GM12878 (cell line): ENCODE measurements at regions not wholly inside any gene's neighbourhood (a gene's known extent, or its start where the extent isn't known, plus 50 kb on each side); places are given as distances from the start of the nearest gene placed in this dataset.

ENCODE experiments used
- BMI1 ChIP-seq: fragments of 450-650 bp; IDR thresholded peaks from 2 replicates; pipeline ENCODE4 v1.6.1; 2016; ENCODE audit warnings: mild to moderate bottlenecking, moderate library complexity, borderline replicate concordance
- CHD2 ChIP-seq: IDR thresholded peaks from 2 replicates; pipeline ENCODE4 v1.6.1; 2011; ENCODE audit warnings: low read depth, low read length, improper control_type of control experiment, borderline replicate concordance
- EP300 ChIP-seq, 2 experiments: fragments of 150-350 bp in 1 of 2; IDR thresholded peaks; 2 replicates each; pipeline ENCODE4 v1.6.1; 2011 to 2012; ENCODE audit warnings: low read depth in 2 of 2, low read length in 2 of 2, borderline replicate concordance in 1 of 2, improper control_type of control experiment in 1 of 2, inconsistent platforms in 1 of 2; ENCODE audit not compliant: control insufficient read depth in 1 of 2
- FOS ChIP-seq: IDR thresholded peaks from 3 replicates; pipeline ENCODE4 v1.6.1; 2011; ENCODE audit warnings: borderline replicate concordance; ENCODE audit not compliant: insufficient read length; ENCODE audit errors: extremely low read depth
- IKZF1 ChIP-seq: fragments of 450-650 bp; conservative IDR thresholded peaks from 2 replicates; pipeline ENCODE4 v1.6.1; 2017; ENCODE audit warnings: antibody characterized with exemption, mild to moderate bottlenecking
- IKZF2 ChIP-seq, 2 experiments: fragments of 450-650 bp; IDR thresholded peaks; 2 replicates each; pipeline ENCODE4 v1.6.1; 2017; ENCODE audit warnings: mild to moderate bottlenecking in 2 of 2, moderate library complexity in 2 of 2
- MTA3 ChIP-seq: IDR thresholded peaks from 2 replicates; pipeline ENCODE4 v1.6.1; 2012; ENCODE audit warnings: low read length, inconsistent platforms, borderline replicate concordance
- RB1 ChIP-seq: fragments of 450-650 bp; formaldehyde crosslinking; IDR thresholded peaks from 2 replicates; pipeline ENCODE4 v1.6.1; 2017; ENCODE audit warnings: mild to moderate bottlenecking, borderline replicate concordance
- SPI1 ChIP-seq: IDR thresholded peaks from 2 replicates; pipeline ENCODE4 v1.6.1; 2011; ENCODE audit warnings: low read depth, mild to moderate bottlenecking, low read length, moderate library complexity, borderline replicate concordance; ENCODE audit not compliant: insufficient read depth
- YY1 ChIP-seq: IDR thresholded peaks from 2 replicates; pipeline ENCODE4 v1.6.1; 2011; ENCODE audit warnings: low read depth, mild to moderate bottlenecking, low read length
- ZSCAN29 ChIP-seq: fragments of 450-650 bp; IDR thresholded peaks from 2 replicates; pipeline ENCODE4 v1.6.1; 2017; ENCODE audit warnings: mild to moderate bottlenecking, moderate library complexity
- TF ChIP-seq, protein P1 (sequence below): fragments of 450-650 bp; IDR thresholded peaks from 2 replicates; pipeline ENCODE4 v1.6.1; 2017; ENCODE audit warnings: mild to moderate bottlenecking, moderate library complexity
- TF ChIP-seq, protein P2 (sequence below): fragments of 450-650 bp; conservative IDR thresholded peaks from 2 replicates; pipeline ENCODE4 v1.6.1; 2017; ENCODE audit warnings: mild to moderate bottlenecking, moderate library complexity
- TF ChIP-seq, protein P3 (sequence below): fragments of 450-650 bp; IDR thresholded peaks from 2 replicates; pipeline ENCODE4 v1.6.1; 2017; ENCODE audit warnings: mild to moderate bottlenecking
- TF ChIP-seq, protein P4 (sequence below): fragments of 150-350 bp; IDR thresholded peaks from 2 replicates; pipeline ENCODE4 v1.6.1; 2014; ENCODE audit warnings: mild to moderate bottlenecking, low read depth, low read length
- TF ChIP-seq, protein P5 (sequence below): fragments of 450-650 bp; formaldehyde crosslinking; IDR thresholded peaks from 2 replicates; pipeline ENCODE4 v1.5.0; 2022; ENCODE audit warnings: mild to moderate bottlenecking, missing genetic modification characterization

DNA sequence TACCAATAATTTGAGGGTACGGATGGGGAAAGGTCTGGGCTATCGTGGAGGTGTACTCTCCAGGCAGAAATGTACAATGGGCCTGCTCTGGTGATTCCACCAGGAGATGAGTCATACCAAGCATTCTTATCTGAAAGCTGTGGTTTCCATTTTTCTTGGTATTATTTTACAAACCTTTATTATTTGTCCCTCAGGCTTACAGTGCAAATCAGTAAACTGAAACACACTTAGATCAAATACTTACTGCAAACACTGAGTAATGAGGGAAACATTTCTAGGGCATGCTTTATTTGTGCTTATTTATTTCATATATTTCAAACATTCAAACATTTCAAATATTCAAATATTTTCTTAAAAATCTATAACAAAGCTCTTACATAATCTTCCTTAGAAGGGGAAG is 319.8 kb downstream of the RND3 start (continued):
- TF ChIP-seq, protein P1, sequence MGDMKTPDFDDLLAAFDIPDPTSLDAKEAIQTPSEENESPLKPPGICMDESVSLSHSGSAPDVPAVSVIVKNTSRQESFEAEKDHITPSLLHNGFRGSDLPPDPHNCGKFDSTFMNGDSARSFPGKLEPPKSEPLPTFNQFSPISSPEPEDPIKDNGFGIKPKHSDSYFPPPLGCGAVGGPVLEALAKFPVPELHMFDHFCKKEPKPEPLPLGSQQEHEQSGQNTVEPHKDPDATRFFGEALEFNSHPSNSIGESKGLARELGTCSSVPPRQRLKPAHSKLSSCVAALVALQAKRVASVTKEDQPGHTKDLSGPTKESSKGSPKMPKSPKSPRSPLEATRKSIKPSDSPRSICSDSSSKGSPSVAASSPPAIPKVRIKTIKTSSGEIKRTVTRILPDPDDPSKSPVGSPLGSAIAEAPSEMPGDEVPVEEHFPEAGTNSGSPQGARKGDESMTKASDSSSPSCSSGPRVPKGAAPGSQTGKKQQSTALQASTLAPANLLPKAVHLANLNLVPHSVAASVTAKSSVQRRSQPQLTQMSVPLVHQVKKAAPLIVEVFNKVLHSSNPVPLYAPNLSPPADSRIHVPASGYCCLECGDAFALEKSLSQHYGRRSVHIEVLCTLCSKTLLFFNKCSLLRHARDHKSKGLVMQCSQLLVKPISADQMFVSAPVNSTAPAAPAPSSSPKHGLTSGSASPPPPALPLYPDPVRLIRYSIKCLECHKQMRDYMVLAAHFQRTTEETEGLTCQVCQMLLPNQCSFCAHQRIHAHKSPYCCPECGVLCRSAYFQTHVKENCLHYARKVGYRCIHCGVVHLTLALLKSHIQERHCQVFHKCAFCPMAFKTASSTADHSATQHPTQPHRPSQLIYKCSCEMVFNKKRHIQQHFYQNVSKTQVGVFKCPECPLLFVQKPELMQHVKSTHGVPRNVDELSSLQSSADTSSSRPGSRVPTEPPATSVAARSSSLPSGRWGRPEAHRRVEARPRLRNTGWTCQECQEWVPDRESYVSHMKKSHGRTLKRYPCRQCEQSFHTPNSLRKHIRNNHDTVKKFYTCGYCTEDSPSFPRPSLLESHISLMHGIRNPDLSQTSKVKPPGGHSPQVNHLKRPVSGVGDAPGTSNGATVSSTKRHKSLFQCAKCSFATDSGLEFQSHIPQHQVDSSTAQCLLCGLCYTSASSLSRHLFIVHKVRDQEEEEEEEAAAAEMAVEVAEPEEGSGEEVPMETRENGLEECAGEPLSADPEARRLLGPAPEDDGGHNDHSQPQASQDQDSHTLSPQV, result no peak
- TF ChIP-seq EP300 (IDR thresholded peaks at IDR 0.05; ENCODE audit: borderline replicate concordance in 1 of 2, control insufficient read depth in 1 of 2, low read depth in 2 of 2, low read length in 2 of 2), result no peak; a peak in 1 of 4 replicates
- TF ChIP-seq IKZF1, result peak; percentile 40; the same call in 1 of the 2 replicates
- peak; percentile 52; the same call in 1 of the 2 replicates for TF ChIP-seq MTA3
- no peak for TF ChIP-seq ZSCAN29
- TF ChIP-seq, protein P2, sequence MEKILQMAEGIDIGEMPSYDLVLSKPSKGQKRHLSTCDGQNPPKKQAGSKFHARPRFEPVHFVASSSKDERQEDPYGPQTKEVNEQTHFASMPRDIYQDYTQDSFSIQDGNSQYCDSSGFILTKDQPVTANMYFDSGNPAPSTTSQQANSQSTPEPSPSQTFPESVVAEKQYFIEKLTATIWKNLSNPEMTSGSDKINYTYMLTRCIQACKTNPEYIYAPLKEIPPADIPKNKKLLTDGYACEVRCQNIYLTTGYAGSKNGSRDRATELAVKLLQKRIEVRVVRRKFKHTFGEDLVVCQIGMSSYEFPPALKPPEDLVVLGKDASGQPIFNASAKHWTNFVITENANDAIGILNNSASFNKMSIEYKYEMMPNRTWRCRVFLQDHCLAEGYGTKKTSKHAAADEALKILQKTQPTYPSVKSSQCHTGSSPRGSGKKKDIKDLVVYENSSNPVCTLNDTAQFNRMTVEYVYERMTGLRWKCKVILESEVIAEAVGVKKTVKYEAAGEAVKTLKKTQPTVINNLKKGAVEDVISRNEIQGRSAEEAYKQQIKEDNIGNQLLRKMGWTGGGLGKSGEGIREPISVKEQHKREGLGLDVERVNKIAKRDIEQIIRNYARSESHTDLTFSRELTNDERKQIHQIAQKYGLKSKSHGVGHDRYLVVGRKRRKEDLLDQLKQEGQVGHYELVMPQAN, result no peak
- TF ChIP-seq IKZF2 (IDR thresholded peaks at IDR 0.05), result peak in 1 of 2 experiments; percentile 36; a peak in 2 of 4 replicates
- TF ChIP-seq, protein P3, sequence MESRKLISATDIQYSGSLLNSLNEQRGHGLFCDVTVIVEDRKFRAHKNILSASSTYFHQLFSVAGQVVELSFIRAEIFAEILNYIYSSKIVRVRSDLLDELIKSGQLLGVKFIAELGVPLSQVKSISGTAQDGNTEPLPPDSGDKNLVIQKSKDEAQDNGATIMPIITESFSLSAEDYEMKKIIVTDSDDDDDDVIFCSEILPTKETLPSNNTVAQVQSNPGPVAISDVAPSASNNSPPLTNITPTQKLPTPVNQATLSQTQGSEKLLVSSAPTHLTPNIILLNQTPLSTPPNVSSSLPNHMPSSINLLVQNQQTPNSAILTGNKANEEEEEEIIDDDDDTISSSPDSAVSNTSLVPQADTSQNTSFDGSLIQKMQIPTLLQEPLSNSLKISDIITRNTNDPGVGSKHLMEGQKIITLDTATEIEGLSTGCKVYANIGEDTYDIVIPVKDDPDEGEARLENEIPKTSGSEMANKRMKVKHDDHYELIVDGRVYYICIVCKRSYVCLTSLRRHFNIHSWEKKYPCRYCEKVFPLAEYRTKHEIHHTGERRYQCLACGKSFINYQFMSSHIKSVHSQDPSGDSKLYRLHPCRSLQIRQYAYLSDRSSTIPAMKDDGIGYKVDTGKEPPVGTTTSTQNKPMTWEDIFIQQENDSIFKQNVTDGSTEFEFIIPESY, result no peak
- TF ChIP-seq, protein P4, sequence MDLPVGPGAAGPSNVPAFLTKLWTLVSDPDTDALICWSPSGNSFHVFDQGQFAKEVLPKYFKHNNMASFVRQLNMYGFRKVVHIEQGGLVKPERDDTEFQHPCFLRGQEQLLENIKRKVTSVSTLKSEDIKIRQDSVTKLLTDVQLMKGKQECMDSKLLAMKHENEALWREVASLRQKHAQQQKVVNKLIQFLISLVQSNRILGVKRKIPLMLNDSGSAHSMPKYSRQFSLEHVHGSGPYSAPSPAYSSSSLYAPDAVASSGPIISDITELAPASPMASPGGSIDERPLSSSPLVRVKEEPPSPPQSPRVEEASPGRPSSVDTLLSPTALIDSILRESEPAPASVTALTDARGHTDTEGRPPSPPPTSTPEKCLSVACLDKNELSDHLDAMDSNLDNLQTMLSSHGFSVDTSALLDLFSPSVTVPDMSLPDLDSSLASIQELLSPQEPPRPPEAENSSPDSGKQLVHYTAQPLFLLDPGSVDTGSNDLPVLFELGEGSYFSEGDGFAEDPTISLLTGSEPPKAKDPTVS, result no peak
- no peak for TF ChIP-seq YY1
- TF ChIP-seq RB1, result no peak
- no peak for TF ChIP-seq CHD2
- no peak for TF ChIP-seq BMI1
- TF ChIP-seq, protein P5, sequence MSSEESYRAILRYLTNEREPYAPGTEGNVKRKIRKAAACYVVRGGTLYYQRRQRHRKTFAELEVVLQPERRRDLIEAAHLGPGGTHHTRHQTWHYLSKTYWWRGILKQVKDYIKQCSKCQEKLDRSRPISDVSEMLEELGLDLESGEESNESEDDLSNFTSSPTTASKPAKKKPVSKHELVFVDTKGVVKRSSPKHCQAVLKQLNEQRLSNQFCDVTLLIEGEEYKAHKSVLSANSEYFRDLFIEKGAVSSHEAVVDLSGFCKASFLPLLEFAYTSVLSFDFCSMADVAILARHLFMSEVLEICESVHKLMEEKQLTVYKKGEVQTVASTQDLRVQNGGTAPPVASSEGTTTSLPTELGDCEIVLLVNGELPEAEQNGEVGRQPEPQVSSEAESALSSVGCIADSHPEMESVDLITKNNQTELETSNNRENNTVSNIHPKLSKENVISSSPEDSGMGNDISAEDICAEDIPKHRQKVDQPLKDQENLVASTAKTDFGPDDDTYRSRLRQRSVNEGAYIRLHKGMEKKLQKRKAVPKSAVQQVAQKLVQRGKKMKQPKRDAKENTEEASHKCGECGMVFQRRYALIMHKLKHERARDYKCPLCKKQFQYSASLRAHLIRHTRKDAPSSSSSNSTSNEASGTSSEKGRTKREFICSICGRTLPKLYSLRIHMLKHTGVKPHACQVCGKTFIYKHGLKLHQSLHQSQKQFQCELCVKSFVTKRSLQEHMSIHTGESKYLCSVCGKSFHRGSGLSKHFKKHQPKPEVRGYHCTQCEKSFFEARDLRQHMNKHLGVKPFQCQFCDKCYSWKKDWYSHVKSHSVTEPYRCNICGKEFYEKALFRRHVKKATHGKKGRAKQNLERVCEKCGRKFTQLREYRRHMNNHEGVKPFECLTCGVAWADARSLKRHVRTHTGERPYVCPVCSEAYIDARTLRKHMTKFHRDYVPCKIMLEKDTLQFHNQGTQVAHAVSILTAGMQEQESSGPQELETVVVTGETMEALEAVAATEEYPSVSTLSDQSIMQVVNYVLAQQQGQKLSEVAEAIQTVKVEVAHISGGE (CRISPR knock-in tag), result no peak
- no peak for TF ChIP-seq FOS
- TF ChIP-seq SPI1, result no peak
